ENCODE measurements at regions not wholly inside any gene's neighbourhood (a gene's known extent, or its start where the extent isn't known, plus 50 kb on each side); places are given as distances from the start of the nearest gene placed in this dataset.

DNA sequence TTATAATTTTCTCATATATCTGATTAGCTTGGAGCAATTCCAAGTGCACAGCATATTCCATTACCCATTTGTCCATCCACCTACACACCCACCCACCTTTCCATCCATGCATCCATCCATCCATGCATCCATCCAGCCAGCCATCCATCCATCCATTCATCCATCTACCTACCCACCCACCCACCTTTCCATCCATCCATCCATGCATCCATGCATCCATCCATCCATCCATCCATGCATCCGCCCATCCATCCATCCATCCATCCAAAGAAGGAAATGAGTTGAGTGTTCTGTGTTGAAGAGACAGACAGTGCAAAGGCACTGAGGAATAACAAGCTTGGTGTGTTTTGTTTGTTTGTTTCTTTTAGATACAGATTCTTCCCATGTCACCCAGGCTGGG lies 78.7 kb upstream of the FAM20A start:
- TF ChIP-seq TCF12 (IDR thresholded peaks at IDR 0.05; ENCODE audit: low read depth), result no peak
- TF ChIP-seq, protein P1, sequence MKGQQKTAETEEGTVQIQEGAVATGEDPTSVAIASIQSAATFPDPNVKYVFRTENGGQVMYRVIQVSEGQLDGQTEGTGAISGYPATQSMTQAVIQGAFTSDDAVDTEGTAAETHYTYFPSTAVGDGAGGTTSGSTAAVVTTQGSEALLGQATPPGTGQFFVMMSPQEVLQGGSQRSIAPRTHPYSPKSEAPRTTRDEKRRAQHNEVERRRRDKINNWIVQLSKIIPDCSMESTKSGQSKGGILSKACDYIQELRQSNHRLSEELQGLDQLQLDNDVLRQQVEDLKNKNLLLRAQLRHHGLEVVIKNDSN (IDR thresholded peaks at IDR 0.05), result no peak
- no peak for TF ChIP-seq FOXM1 (IDR thresholded peaks at IDR 0.05; ENCODE audit: borderline replicate concordance, low read depth)
- TF ChIP-seq TAF1 (IDR thresholded peaks at IDR 0.05; ENCODE audit: low read depth), result no peak
- TF ChIP-seq, protein P2, sequence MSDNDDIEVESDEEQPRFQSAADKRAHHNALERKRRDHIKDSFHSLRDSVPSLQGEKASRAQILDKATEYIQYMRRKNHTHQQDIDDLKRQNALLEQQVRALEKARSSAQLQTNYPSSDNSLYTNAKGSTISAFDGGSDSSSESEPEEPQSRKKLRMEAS (IDR thresholded peaks at IDR 0.05), result no peak
- TF ChIP-seq, protein P3, sequence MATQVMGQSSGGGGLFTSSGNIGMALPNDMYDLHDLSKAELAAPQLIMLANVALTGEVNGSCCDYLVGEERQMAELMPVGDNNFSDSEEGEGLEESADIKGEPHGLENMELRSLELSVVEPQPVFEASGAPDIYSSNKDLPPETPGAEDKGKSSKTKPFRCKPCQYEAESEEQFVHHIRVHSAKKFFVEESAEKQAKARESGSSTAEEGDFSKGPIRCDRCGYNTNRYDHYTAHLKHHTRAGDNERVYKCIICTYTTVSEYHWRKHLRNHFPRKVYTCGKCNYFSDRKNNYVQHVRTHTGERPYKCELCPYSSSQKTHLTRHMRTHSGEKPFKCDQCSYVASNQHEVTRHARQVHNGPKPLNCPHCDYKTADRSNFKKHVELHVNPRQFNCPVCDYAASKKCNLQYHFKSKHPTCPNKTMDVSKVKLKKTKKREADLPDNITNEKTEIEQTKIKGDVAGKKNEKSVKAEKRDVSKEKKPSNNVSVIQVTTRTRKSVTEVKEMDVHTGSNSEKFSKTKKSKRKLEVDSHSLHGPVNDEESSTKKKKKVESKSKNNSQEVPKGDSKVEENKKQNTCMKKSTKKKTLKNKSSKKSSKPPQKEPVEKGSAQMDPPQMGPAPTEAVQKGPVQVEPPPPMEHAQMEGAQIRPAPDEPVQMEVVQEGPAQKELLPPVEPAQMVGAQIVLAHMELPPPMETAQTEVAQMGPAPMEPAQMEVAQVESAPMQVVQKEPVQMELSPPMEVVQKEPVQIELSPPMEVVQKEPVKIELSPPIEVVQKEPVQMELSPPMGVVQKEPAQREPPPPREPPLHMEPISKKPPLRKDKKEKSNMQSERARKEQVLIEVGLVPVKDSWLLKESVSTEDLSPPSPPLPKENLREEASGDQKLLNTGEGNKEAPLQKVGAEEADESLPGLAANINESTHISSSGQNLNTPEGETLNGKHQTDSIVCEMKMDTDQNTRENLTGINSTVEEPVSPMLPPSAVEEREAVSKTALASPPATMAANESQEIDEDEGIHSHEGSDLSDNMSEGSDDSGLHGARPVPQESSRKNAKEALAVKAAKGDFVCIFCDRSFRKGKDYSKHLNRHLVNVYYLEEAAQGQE (IDR thresholded peaks at IDR 0.05; ENCODE audit: low read depth), result no peak
- no peak for TF ChIP-seq ZBTB7A (IDR thresholded peaks at IDR 0.05; ENCODE audit: low read depth)
- no peak for TF ChIP-seq CEBPB (IDR thresholded peaks at IDR 0.05)
- TF ChIP-seq YY1 (IDR thresholded peaks at IDR 0.05; ENCODE audit: low read depth), result no peak
- TF ChIP-seq NFIC (IDR thresholded peaks at IDR 0.05), result no peak

DNA sequence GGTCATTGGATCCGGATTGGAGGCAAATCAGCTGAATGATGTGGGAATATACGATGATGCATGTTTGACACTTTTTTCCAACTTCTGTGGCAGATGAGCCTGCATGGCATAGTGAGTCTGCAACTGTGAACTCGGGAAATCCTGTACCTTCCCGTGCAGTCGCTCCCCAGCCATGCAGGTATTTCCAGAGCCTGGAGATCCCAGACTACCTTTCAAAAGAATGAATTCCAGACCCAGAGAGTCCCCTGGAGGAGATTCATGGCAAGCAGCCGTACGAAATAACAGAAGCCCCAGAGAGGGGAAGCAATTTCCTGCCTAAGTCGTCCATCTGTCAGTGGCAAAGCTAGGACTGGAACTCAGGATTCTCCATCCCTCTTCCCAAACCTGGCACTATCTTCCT lies 75.7 kb upstream of the FAM20A start:
- TF ChIP-seq CEBPB (IDR thresholded peaks at IDR 0.05), result no peak
- no peak for TF ChIP-seq TAF1 (IDR thresholded peaks at IDR 0.05; ENCODE audit: low read depth)
- no peak for TF ChIP-seq TEAD4 (IDR thresholded peaks at IDR 0.05)
- no peak for TF ChIP-seq RAD21 (IDR thresholded peaks at IDR 0.05; ENCODE audit: low read depth)
- TF ChIP-seq YY1 (IDR thresholded peaks at IDR 0.05; ENCODE audit: low read depth), result no peak
- no peak for TF ChIP-seq TCF12 (IDR thresholded peaks at IDR 0.05; ENCODE audit: low read depth)
- TF ChIP-seq, protein P1 (IDR thresholded peaks at IDR 0.05), result no peak
- no peak for TF ChIP-seq FOXM1 (IDR thresholded peaks at IDR 0.05; ENCODE audit: borderline replicate concordance, low read depth)
- TF ChIP-seq, protein P3 (IDR thresholded peaks at IDR 0.05; ENCODE audit: low read depth), result no peak
- no peak for TF ChIP-seq NFIC (IDR thresholded peaks at IDR 0.05)
- TF ChIP-seq CREB1 (IDR thresholded peaks at IDR 0.05; ENCODE audit: low read depth), result no peak
- TF ChIP-seq EGR1 (IDR thresholded peaks at IDR 0.05), result no peak
- TF ChIP-seq ZBTB7A (IDR thresholded peaks at IDR 0.05; ENCODE audit: low read depth), result no peak
- TF ChIP-seq, protein P2 (IDR thresholded peaks at IDR 0.05), result no peak

DNA sequence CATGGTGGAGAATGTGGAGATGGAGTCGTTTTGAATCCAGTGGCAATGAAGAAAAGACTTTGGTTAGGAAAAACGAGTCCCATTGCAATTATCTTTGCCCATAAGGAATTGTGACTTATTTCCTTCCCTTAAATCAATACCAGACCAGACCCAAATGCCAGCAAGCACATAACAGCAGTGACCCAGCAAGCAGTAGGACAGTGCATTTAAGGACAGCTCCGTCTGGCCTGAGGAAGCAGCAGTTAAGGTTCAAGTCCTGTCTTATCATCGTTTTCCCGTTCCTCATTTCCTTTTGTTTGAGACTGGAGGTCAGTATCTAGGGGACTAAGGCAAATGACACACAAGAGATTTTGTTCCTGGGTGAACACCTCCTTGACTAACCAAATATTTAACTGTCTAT lies 74.6 kb upstream of the FAM20A start:
- no peak for TF ChIP-seq ZBTB7A (IDR thresholded peaks at IDR 0.05; ENCODE audit: low read depth)
- TF ChIP-seq, protein P1 (IDR thresholded peaks at IDR 0.05), result no peak
- TF ChIP-seq, protein P2 (IDR thresholded peaks at IDR 0.05), result no peak
- no peak for TF ChIP-seq TEAD4 (IDR thresholded peaks at IDR 0.05)
- no peak for TF ChIP-seq RAD21 (IDR thresholded peaks at IDR 0.05; ENCODE audit: low read depth)
- TF ChIP-seq TAF1 (IDR thresholded peaks at IDR 0.05; ENCODE audit: low read depth), result no peak
- no peak for TF ChIP-seq FOXM1 (IDR thresholded peaks at IDR 0.05; ENCODE audit: borderline replicate concordance, low read depth)
- TF ChIP-seq EP300 (IDR thresholded peaks at IDR 0.05; ENCODE audit: borderline replicate concordance), result no peak
- no peak for TF ChIP-seq EGR1 (IDR thresholded peaks at IDR 0.05)
- TF ChIP-seq, protein P3 (IDR thresholded peaks at IDR 0.05; ENCODE audit: low read depth), result no peak
- TF ChIP-seq NFIC (IDR thresholded peaks at IDR 0.05), result no peak
- TF ChIP-seq CEBPB (IDR thresholded peaks at IDR 0.05), result no peak
- no peak for TF ChIP-seq YY1 (IDR thresholded peaks at IDR 0.05; ENCODE audit: low read depth)
- no peak for TF ChIP-seq CREB1 (IDR thresholded peaks at IDR 0.05; ENCODE audit: low read depth)
- no peak for TF ChIP-seq TCF12 (IDR thresholded peaks at IDR 0.05; ENCODE audit: low read depth)

Measured in Ishikawa (cell line).